GM21381 (cell line): ENCODE measurements at regions not wholly inside any gene's neighbourhood (a gene's known extent, or its start where the extent isn't known, plus 50 kb on each side); places are given as distances from the start of the nearest gene placed in this dataset.

Experiments
- ATAC-seq: cut with Tn5 transposase; IDR thresholded peaks from one replicate; pipeline ENCODE4 v1.9.1; 2021; ENCODE audit warnings: mild to moderate bottlenecking, moderate library complexity; ENCODE audit not compliant: unreplicated experiment

DNA sequence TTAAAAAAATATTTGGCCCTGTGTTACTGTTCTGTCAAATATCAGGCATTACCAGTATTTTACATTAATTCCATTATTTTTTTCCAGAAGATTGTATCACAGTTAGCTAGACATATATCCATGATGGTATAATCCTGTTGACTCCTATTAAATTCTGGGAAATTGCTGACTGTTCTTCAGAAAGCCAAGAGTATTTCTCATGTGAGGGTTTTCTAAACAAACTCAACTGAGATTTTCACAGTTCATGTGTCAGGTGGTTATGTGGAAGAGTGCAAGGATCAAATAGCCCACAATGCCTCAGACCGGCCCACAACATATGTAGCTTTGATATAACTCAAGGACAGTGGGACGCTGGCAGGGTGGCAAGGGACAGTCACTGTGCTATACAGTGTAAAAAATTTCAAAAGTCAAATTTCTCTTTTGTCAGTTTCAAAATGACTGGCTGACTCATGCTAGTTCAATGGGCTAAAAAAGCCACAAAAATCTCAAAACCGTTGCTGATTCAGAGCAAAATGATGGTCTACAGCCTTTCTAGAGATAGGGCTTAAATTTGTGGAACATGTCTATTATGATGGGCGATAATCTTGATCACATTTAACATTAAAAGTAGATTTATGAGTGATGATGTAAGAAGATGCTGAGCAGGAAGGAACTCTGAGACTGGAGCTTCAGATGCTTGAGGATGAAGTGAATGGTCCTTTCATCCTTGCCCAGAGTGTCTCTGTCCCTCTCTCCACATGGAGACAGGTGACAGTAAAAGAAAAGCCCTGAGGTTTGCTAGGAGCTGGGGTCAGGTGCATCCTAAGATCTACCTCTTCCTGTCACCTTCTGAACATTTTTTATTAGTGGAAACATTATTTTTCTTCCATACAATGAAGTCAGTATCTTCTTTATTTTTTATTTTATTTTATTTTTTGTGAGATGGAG lies 175.8 kb upstream of the PIEZO2 start:
- peak; percentile 90 for ATAC-seq

DNA sequence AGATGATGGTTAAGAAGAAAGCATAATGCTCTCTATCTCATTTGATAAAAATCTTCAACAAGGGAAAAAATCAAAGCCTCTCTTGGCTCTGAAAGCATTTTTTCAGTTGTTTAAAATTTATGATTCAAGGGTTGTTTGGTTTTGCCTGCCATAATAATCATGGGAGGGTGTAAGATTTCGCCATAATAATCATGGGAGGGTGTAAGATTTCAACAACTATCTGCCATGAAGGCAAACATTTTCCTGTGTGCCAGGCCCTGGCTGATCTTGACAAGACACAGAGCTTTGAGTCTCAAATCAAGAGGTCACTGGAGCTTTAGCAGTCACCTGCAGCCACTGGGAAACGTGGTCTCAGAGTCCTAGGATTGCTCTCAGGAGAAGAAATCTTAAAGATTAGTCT lies 175.1 kb upstream of the PIEZO2 start:
- ATAC-seq, result no peak

DNA sequence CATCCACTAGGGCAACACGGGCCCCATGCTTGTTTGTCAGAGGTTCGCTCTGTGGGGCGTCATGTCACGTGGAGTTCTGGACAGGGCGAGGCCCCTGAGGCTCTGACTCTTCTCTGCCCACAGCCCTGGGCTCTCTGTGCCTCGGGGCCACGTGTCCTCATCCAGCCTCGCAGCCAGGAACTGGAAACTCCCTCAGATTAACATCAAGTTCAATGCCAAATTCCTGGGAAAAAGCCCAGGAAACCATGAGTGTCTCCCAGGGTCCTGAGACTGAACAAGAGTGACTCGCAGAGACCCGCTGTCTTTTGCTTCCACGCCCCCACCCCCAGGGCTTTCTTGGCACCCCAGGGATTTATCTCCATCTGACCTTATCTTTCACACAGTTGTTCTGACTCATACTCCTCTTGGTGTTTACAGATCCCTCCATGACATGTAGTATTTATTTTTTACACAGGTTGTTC lies 174.0 kb upstream of the PIEZO2 start:
- no peak for ATAC-seq

DNA sequence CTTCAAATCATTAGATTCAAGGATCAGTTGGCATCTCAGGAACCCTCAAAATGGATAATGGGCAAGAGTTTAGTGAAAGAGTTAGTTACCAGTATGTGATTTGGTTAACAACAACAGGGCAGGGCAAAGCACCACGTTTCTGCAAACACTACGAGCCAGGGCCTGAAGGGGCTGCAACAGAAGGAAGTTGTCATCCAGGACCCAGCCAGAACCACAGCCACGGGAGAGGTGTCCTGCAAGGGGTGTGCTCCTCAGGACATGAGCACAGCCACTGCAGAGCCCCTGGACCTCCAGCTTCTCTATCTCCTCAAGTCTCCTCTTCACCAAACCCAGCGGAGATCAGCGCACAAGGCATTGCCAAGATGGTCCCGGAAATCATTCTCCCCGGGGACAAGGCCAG lies 173.3 kb upstream of the PIEZO2 start:
- no peak for ATAC-seq

DNA sequence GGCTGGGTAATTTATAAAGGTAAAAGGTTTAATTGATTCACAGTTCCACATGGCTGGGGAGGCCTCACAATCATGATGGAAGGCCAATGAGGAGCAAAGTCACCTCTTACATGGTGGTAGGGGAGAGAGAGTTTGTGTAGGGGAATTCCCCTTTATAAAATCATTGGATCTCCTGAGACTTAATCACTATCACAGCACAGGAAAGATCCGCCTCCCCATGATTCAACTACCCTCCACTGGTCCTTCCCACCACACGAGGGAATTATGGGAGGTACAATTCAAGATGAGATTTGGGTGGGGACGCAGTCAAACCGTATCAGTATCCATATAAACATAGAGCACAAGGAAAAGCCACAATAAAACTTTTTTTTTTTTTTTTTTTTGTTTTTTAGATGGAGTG lies 172.6 kb upstream of the PIEZO2 start:
- ATAC-seq, result no peak

DNA sequence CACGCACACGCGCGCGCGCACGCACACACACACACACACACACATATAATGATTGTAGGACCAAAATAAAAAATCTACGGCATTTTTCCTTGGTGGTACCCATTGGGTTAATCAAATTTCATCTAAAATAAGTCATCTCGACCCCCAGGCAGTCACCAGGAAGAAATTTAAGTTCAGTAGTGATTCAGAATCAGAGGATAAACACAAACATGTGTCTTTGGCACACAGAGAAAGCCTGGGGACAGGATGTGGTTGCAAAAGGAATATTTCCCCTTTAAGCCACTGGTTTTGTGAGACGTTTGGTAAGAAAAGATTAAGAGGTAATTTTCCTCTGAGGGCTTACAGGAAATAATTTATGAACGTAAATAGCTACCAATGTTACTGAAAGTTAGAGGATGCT lies 171.6 kb upstream of the PIEZO2 start:
- ATAC-seq, result no peak

DNA sequence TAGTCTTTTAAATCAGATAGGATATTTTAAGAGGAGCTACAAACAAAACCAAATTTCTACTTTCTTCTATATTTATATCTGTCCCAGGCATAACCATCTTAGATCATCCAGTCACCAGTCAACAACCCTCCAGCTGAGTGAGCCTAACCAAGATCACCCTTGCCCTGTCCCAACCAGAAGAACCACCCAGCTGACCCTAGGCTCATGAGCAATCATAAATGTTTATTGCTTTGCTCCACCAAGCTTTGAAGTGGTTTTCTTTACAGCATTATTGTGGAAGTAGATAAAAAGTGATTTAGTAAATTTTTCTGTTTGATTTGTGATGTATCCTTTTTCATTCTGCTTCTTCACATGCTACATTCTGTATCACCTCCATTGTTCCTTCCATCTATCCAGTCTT lies 167.2 kb upstream of the PIEZO2 start:
- ATAC-seq, result no peak

DNA sequence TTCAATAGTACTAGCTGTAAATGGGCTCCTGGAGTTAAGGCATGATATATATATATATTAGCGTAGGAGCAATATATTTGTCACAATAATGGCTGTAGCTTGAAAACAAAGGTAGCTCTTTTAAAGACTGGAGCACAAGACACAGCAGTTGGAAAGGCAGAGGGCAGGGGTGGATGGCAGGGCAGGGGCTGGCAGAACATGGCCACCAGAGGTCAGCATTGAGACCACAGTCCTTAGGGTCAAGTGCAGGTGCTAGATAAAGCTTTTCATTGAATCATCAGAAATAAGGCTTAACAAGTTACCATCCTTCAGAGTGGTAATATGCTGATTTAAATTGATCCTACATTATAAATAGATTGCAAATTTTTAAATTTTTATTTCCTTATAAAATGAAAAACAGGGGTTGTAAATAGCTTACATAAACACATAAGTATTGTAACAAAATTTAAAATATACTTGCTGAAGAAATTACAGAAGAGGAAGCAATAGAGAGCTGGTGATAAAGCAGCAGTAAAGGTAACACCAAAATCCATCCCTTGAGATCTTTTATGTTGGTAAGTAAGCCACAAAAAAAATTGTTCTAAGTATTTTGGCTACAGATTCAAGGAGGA lies 161.2 kb upstream of the PIEZO2 start:
- peak; percentile 60 for ATAC-seq

DNA sequence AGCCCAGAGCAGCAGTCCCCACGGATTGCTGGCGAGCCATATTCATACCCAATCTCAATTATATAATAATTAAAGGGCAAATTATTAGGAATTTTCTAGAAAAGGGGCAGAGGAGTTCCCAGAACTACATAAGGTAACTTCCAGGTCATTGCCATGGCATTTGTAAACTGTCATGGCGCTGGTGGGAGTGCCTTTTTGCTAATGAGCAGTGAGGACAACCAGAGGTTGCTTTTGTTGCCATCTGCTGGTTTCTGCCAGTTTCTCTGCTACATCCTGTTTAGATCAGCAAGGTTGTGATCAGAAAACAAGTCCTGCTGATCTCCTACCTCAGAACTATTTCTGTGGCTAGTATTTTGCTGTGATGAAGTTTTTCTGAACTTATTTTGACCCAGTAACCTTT lies 159.8 kb upstream of the PIEZO2 start:
- ATAC-seq, result no peak

DNA sequence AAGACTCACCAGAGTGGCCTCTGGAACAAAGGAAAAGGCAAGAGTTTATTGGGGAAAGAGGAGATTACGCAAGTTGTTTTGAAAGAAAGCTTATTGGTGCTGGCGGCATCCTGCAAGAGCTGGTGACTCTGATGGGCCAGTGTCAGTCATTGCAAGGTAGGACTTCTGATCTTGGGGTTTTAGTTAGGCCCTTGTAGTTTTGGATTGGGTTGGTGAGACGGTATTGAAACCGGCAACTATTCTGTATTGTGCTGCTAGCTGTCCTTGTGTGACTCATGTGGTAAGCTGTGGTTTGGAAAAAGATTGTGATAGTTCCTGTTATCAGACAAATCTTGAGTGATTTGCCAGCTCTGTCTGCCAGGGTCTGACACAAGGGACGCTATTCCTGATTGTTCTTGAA lies 159.1 kb upstream of the PIEZO2 start:
- ATAC-seq, result no peak

DNA sequence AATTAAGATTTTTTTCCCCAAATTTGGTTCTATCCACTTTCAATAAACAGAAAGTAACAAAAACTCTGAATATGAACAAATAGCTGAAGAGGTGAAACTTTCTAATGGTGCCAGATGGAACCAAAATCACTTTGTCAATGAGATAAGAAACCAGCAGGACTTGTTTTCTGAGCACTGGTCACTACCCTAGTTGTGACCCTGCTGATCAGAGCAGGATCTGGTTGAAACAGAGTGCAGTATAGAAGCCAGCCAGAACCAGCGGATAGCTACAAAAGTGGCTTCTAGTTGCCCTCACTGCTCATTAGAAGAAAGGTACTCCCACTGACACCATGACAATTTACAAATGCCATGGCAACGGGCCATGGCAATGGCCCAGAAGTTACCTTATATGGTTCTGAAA lies 158.3 kb upstream of the PIEZO2 start:
- ATAC-seq, result no peak

DNA sequence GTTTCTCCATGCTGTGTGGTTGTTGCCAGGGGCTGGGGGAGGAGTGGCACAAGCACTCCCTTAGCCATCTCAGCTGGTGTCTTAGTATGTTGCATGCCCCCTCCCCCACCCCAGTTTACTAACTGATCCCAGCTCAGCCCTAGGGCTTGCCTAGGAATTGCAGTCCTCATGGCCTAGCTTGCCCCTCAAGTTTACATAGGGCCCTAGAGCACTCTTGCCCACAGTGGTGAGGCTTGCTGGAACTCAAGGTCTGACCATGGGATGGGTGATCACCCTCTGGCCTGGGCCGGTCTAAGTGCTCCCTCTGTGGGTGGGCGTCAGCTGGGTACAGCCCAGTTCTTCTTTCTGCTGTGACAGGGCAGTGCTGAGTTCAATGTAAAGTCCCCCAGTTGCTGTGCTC lies 156.1 kb upstream of the PIEZO2 start:
- ATAC-seq, result no peak

DNA sequence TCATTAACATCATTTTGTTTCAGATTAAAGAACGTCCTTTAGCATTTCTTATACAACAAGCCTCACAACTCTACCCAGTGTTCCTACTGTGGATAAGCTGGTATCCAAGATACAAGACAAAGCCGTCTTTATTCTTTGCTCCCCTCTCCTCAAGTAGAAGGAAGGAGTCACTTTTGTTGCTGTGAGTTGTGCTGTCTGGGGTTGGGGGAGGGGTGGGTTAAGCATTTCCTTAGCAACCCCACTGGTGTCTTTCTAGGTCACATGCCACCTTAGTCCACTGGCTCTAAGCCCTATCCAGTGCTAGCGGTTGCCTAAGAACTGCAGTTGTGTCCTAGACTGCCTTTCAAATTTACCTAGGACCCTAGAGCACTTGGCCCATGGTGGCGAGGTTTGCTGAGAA lies 155.6 kb upstream of the PIEZO2 start:
- ATAC-seq, result no peak

DNA sequence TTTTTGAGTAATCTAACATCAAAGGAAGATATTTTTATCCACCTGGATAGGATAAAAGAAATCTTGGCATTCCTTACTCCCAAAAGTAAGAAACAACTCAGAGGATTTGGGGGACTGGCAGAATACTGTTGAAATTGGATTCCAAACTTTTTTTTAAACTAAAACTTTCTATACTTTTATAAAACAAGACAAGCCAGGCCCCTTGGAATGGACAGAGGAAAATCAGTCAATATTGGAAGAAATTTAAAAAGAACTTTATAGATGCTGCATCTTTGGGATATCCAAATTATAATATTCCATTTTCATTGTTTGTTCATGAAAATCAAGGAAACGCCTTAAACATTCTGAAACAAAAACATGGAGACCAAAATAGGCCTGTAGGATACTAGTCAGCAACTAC lies 147.6 kb upstream of the PIEZO2 start:
- ATAC-seq, result no peak

DNA sequence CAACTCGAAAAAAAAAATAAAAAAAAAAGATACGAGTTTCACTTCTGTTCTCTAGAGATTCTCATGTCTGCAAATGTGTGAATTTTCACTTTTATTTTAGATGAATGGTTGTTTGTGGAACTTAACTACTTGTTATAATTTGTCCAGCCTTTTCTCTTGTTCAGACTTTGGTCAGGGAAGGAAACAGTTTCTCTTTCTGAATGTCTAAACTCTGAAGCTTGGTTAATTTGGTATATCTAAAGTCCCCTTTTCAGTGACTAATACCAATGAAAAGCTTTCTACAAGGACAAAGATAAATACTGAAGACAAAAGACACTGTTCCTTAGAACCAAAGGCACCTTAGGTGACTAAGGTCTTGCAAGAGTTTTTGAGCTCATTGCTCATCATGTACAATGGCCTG lies 144.4 kb upstream of the PIEZO2 start:
- ATAC-seq, result no peak

DNA sequence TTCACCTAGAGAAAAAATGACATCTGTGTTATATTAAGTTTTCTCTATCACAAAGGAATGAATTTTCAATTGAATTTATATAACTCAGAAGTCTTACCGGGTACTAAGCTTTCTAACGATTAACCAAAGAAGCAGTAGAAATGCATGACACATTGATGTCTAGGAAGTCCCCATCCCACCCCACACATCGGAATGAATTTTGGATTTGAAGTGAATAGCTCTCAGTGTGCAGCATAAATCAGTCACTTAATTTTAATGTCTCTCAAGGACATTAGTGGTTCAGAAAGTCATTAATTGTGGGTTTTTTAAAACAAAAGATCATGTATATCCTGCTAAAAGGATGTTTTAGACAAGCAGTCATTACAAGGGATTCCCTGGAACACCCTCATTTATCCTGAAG lies 141.4 kb upstream of the PIEZO2 start:
- ATAC-seq, result no peak

DNA sequence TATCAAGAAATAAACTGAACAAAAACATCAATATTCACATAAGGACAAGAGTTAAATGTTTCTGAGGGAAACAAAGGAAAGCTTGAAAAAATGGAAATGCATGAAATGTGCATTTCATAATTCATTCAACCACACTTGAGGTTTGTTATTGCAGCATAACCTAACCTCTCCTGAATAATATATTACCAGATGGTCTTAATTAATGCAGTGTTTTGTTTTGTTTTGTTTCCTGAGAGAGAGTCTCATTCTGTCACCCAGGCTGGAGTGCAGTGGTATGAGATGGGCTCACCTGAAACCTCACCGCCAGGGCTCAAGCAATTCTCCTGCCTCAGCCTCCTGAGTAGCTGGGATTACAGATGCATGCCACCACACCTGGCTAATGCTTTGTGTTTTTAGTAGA lies 139.9 kb upstream of the PIEZO2 start:
- no peak for ATAC-seq

DNA sequence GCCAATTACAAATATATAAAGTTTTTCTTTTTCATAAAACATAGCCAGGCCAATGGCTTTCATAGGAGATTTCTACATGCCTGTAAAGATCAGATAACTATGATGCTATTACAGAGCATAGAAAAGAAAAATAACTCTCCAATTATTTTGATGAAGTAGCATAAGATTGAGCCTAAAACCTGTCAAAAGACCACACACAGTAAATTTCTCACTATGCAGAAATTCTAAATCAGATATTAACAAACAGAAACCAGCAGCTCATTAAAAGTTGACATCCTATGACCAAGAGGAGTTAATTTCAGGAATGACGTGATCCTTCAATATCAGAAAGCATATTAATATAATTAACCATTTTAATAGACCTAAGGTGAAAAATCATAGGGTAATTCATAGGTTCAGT lies 139.0 kb upstream of the PIEZO2 start:
- no peak for ATAC-seq

DNA sequence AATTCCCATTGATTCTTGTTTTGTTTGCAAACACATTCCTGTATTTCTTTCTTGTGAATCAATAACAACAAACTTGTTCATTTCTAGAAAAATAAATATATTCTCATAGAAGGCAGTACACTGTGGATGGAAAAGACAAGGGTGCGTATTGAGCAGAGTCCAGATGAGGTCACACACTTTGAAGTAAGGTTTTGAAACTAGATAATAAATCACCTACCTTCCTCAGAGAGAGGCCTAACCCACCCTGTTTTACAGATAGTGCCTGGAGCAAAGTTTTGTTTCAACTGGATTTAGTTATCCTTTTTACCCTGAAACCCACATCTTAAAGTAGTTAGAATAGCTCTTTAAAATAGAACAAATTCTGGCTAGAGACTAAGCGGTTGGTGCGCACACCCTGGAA lies 137.1 kb upstream of the PIEZO2 start:
- no peak for ATAC-seq

DNA sequence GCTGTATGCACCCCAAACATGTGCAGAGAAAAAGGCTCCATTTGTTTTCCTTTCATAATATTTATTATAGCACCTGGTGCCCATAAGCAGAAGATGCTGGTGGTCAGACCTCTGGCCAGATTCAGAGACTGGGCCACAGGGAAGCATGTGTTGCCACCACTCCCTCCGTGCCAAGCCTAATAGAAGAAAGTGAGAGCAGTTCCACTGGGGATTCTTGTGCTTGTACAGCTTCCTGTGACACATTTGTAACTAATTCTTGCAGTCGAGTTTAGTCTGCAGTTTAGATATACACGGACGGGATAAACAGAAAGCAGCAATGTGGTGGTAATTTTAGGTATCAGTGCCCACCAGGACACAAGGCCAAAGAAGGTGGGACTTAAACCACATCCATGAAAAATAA lies 135.4 kb upstream of the PIEZO2 start:
- no peak for ATAC-seq

DNA sequence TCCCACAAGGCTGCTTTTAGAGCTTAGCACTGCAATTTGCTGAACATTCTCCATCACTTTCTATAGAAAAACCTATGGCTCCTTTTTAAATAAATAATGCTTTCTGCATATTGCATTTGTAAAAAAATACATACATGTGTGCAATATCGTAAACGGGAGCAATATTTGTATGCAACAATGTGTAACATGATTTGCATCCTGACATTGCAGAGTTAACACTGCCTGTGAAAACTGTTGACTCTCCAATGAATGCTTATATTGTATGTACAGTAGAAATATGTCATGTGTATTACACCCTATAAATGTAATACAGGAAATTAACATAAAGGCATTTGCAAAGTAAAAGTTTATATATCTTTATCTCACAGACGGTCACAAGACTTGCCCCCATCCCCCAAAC lies 135.0 kb upstream of the PIEZO2 start:
- no peak for ATAC-seq

DNA sequence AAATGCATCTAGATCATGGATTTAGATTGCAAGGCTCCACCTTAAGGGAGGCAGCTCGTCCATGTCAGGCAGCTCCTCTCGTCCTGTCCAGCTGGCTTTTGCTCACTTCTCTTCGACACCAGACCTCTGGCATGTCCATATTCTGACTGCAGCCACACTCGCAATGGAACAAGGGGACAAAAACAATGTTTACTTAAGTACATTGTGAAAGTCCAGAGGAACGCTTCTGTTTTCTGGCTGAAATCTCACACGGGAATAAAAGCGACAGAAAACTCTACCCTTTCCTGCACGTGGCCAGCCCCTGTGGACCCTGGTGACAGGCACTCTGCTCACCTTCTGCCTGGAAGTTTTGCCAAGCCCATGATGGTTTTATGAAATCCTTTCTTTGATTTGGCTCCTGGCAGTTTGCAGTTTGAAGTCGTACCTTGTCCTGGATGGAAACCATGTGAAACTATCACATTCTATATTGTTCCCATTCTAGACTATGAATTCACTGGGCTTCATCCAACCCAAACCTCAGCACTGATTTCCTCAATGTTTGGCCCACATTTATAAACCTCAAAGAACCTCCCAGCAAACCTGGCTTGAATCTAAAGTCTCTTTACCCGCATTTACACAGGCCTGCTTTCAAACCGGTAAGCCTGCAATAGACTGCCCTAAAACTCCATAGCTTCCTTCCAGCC lies 134.3 kb upstream of the PIEZO2 start:
- no peak for ATAC-seq
